GM19455 (cell line): ENCODE measurements at regions not wholly inside any gene's neighbourhood (a gene's known extent, or its start where the extent isn't known, plus 50 kb on each side); places are given as distances from the start of the nearest gene placed in this dataset.

Source experiments
- ATAC-seq: cut with Tn5 transposase; IDR thresholded peaks from one replicate; pipeline ENCODE4 v1.9.1; 2021; ENCODE audit not compliant: unreplicated experiment

DNA sequence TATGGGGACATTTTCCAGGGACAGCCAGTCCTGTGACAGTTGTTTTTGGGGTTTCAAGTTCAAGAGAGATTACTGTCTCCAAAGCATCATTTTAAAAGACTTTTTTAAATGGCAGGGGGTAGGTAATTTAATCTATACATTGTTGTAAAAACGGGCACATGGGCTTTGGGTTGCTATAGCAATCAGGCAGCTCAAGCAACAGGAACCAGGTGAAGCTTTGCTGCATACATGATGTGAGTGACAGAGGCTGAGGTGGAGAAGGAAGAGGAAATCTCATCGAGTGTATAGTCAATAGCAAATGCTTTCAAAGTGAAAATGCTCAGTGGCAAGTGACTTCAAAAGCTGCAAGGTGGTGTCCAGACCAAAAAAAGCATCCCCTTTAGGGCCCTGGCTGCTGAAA lies 277.4 kb upstream of the JAG1 start:
- no peak for ATAC-seq

DNA sequence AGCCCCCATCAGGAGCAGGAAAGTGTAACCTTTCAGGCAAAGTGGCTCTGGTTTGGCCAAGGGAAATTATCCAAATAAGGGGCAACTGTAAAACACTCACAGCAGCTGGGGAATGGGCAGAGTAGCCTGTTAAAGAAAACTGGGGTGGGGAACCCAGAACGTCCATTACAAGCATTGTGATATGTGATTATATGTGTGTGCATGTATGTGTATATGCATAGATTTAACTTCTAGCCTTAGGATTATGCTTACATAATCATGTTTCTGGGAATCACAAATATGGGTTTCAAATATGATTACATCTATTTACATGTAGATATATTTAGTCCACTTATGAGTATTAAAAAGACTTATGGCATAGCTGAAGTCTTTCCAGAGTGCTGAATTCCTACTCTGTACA lies 278.1 kb upstream of the JAG1 start:
- no peak for ATAC-seq

- no peak for ATAC-seq
Measured at GRCh38 chr20:10953437-10953836, 279.6 kb upstream of the JAG1 start.

DNA sequence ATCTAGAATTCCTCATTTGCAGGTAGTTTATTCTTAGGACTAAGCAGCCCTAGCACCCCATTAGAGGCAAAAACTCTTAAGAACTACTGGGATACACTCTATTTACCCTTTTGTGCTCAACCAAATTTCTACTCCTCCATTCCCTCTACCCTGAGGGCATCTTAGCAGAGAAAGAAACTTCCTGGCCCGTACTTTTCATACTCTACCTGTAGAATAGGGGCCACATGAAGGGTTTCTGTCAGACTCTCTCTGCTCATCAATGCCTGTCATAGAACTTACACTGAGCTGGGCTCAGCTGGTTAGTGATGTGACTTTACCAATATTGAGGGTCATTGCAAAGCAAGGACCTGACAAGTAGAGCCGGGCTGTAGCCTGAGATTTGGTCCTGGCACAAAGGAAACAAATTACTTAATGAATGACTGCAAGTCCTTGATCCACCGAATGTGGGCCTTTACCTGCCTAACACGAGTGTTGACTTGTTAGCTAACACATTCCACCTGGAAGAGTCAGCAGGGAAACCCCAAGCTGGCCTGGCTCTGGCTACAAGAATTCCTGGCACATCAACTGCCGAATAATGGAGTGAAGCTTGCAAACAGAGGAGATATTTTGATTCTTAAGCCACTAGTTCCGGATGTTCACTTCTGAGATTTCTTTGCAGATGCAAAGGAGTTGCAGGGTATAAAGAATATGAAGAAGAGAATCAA lies 280.5 kb upstream of the JAG1 start:
- no peak for ATAC-seq

- ATAC-seq, result no peak
Measured at GRCh38 chr20:10954908-10955580, 281.2 kb upstream of the JAG1 start.

DNA sequence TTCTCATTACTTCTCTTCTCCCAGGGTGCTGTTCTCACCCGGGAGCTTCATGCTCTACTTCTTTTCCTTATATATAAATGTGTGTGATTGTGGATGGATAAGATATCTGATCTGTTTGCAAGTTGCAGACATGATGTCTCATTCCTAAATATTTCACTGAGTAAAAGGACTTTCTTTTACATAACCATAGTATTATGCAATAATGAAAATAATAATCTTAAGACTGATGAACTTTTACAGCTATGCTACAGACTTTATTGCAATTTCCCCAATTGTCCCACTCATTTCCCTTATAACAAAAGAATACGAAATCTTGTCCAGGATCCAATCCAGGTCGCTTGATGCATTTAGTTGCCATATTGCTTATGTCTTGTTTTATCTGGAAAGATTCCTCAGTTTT lies 284.5 kb upstream of the JAG1 start:
- no peak for ATAC-seq

DNA sequence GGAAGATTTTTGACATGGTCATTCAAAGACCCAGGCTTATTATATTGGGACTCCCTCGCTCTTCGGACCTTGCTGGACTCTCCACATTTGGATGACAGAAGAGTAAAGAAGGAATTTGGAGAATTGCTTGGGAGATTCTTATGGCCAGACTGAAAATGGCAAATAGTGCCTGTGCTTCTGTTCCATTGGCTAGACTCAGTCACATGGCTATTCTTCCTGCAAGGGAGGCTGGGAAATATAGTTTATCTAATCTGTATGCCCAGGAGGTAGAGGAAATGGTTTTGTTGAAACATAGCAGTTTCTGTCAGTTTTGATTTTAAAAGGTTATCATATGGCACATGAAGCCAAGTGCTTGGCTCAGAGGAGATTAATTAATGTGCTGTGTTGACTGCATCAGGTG lies 286.6 kb upstream of the JAG1 start:
- no peak for ATAC-seq

DNA sequence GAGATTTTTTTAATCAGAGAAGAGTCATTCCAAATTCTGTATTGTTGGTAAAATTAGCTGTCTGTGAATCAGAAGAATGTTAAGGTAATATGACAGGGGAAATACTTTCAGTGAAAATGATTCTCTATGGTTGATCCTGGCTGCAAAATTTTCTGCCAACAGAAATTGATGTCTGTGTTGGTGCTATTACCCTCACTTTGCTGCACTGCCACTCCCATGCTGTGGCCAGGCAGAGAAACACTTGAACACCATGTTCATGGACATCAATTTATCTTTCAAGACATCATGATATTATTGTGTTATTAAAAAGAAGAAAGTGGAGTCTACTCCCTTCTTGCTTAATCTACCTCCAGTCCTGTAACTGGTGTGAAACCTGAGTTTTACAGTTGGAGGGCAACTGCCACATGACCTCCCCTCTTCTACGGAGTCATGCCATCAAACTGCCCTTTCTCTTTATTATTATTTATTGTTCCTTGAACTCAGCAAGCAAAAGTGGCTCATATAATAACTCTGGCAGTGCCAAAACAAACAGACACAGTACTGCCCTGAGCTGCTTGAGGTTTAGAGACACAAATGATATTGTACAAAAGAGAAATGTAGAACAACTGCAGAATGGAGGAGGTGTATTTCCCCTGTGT lies 288.0 kb upstream of the JAG1 start:
- ATAC-seq, result no peak

GRCh38 chr20:10962937-10963336 lies 289.1 kb upstream of the JAG1 start:
- ATAC-seq, result no peak

DNA sequence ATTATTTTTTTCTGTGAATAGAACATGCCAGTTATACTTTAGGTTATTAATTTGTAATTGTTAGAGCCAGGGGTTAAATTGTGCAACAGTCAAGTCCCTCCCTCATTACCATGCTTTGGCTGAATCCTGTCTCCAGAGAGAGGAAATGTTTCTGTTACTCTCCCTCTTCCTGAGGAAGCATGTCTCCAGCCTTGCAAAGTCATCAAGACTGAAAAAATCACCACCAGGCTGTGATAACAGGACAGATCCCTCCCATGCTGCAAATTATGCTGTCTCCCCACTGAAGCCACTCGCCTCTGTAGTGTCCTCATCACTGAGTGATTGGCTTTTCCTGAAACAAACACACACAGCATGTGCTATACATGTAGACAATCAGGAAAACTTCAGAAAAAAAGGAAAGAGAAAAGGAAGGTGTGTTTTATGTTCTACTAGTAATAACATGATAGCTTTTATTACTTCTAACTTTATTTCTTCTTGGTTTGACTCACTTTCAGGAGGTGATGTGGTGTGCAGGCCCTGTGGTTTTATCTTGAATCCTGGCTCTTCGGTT lies 290.0 kb upstream of the JAG1 start:
- no peak for ATAC-seq

DNA sequence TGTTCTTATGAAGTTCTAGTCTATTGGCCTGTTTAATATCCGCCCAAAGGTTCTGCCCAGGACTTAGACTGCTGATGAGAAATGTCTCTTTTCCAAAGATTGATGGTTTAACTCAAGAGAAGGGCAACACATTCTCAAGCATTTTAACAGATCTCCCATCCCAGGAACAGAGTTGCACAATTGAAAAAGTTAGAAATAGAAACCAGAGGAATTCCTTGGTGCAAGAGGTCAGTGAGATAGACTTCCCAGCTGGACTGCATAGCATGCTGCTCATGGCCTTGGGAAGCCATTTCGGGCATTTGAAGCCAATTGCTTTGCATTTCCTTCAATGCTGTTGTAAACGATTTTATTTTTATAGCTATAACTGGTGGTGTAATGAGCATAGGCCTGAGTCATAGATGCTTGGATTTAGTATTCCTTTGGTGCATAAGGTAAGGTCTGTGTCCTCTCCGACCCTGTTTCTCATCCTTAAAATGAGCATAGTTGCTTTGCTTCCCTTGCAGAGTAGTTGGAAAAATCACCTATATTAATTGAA lies 292.2 kb upstream of the JAG1 start:
- ATAC-seq, result no peak

- ATAC-seq, result no peak
Measured at GRCh38 chr20:10970109-10970508, 296.3 kb upstream of the JAG1 start.

DNA sequence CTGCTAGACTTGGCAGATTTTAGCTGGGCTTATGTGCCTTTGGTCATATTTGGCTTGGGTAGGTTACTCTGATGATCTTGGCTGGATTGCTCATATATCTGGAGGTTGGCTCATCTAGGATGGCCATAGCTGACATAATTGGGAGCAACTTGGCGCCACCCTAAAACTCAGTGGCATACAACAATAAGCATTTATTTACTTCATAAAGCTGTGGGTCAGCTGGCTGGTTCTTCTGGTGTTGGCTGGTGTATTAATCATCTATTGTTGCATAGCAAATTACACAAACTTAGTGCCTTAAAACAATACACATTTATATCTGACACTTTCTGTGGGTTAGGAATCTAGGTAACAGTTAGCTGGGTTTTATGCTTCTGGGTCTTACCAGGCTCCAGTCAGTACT lies 297.3 kb upstream of the JAG1 start:
- no peak for ATAC-seq

- ATAC-seq, result no peak
Measured at GRCh38 chr20:10972219-10972860, 298.5 kb upstream of the JAG1 start.

- no peak for ATAC-seq
Measured at GRCh38 chr20:10976051-10976450, 302.3 kb upstream of the JAG1 start.

DNA sequence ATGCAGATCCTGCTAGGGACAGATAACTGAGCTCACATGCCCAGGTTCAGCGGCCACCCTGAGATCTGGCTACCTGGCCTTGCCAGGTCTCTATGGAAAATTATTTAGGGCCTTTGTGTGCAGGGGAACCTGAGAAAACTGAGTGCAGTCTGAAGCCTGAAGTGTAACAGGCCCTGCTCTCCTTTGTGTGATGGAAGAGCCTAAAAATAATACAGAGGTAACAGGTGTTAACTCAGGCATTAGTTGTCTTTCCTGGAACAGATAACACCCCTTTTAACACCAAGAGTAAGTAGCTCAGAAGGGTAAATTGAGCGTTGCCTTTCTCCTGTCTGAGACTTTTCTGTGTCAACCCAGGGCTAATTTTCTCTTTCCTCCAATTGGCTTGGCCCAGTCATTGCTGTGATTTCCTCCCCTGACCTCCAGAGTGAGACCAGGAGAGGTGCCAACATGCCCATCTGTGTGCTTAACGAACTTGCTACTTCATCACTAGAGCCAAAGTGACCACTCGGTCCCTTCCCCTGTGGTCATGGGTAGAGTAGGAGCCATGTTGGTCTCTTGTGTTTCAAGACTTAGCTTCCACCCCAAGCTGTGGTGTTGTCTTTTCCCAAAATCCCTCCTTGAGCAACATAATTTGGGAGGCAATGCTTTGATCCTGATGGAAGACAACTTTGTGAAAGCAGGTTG lies 304.4 kb upstream of the JAG1 start:
- ATAC-seq, result no peak

DNA sequence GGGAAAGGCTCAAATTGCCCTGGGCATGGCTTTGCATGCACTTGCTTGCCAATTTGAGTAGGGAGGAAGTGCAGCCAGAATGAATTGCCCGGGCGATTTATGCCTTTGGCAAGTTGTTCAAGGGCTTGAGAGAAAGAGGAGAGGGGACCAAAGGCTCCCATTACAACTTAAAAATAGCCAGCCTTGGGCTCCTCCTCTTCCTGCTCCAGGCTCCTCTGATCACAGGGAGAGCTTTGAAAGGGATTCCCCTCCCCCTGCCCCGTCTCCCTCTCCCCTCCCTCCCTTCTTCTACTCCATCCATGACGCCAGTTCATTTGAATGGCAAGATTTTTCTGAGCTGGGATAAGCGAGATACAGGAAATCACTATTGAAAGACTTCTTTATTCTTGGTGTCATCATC lies 304.9 kb upstream of the JAG1 start:
- ATAC-seq, result no peak

- no peak for ATAC-seq
Measured at GRCh38 chr20:10982692-10983091, 308.9 kb upstream of the JAG1 start.

DNA sequence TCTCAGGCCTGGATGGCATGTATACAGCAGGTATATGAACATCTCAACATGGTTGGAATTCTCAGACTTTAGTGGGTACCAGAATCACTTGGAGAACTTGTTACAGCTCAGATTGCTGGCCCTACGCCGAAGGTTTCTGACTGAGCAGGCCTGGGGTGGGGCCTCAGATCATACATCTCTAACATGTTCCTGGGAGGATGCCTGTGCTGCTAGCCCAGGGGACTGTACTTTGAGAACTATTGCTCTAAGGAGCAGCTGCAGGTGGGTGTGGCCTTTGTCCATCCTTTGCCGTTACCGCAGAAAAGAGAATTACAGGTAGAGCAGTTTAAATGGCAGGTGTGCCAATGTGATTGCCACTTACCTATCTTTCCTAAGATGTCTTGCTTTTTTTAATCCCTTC lies 310.5 kb upstream of the JAG1 start:
- ATAC-seq, result no peak

DNA sequence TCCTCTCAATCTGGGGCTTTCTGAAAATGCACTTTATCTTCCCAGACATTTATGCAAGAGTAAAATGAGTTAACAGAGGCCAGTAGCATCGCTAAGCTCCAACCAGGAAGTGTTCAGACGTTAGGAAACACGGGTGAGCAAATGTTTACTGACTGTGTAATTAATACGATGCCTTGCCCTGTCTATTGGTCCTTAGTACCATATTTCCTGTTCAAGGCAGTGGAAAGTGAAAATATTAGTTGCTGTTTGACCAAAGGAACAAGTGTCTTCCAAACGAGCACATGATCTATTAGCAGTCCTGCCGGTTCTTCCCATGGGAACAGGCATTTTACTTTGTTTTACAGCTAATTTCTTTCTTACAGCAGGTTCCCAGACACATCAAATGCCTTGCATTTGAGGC lies 311.1 kb upstream of the JAG1 start:
- no peak for ATAC-seq

DNA sequence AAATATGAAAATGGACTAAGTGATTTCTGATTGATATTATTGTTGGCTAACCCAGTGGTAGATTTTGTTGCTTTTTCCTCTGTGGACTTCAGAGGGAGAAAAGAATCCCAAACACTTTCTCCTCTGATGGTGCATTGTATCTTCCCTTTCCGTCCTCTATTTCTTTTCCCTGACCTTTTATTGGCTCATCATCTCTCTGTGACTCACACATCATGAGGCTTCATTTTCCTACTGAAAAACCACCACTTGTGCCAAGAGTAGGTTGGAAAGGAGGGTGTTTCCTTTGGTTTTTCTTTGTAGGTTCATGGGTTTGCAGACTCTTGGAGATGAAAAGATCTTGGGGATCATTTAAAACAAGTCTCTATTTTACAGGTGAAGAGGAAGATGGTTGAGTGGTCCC lies 311.7 kb upstream of the JAG1 start:
- no peak for ATAC-seq
